GM12874 (cell line): ENCODE measurements at regions not wholly inside any gene's neighbourhood (a gene's known extent, or its start where the extent isn't known, plus 50 kb on each side); places are given as distances from the start of the nearest gene placed in this dataset.

ENCODE experiments used
- CTCF ChIP-seq: IDR thresholded peaks from 2 replicates; pipeline ENCODE4 v1.5.1; 2011; ENCODE audit warnings: low read depth, mild to moderate bottlenecking, control low read depth, low read length, moderate library complexity; ENCODE audit not compliant: insufficient read depth

- no peak for TF ChIP-seq CTCF
These were observed 112.1 kb downstream of the IRX2 start for GRCh38 chr5:2639425-2639824.

- TF ChIP-seq CTCF = no peak
These were observed 116.9 kb downstream of the IRX2 start for GRCh38 chr5:2634399-2635176.

GRCh38 chr5:2633992-2634391, 117.5 kb downstream of the IRX2 start:
- no peak for TF ChIP-seq CTCF

- TF ChIP-seq CTCF = no peak
These were observed 119.7 kb downstream of the IRX2 start for GRCh38 chr5:2631758-2632157.

GRCh38 chr5:2629045-2629444, 122.4 kb downstream of the IRX2 start:
- TF ChIP-seq CTCF = no peak

GRCh38 chr5:2627867-2628266, 123.6 kb downstream of the IRX2 start:
- TF ChIP-seq CTCF = no peak

GRCh38 chr5:2626572-2626971, 124.9 kb downstream of the IRX2 start:
- TF ChIP-seq CTCF = no peak
